Ramos (cell line): ENCODE measurements at regions not wholly inside any gene's neighbourhood (a gene's known extent, or its start where the extent isn't known, plus 50 kb on each side); places are given as distances from the start of the nearest gene placed in this dataset.

ENCODE experiments used
- in situ Hi-C: fragments of 300-500 bp; cut with MboI; formaldehyde crosslinking; loops from one replicate; pipeline ENCODE4 v1.14.3; 2022; ENCODE audit warnings: low sequenced_read_pairs; ENCODE audit not compliant: unreplicated experiment

GRCh38 chr5:119876522-119876921, 247.2 kb downstream of the FAM170A start:
- in situ Hi-C loops = no loop called here

GRCh38 chr5:119878712-119879111, 249.4 kb downstream of the FAM170A start:
- in situ Hi-C loops = no loop called here

GRCh38 chr5:119879446-119879845, 250.1 kb downstream of the FAM170A start:
- in situ Hi-C loops = no loop called here

GRCh38 chr5:119895066-119895465, 265.7 kb downstream of the FAM170A start:
- in situ Hi-C loops = no loop called here

- in situ Hi-C loops = no loop called here
Observed at GRCh38 chr5:119896826-119897536, 267.6 kb downstream of the FAM170A start.

GRCh38 chr5:119897537-119898370, 268.4 kb downstream of the FAM170A start:
- in situ Hi-C loops = no loop called here

- in situ Hi-C loops = no loop called here
Observed at GRCh38 chr5:119899981-119900380, 270.6 kb downstream of the FAM170A start.

GRCh38 chr5:119902593-119902992, 273.2 kb downstream of the FAM170A start:
- in situ Hi-C loops = no loop called here

- in situ Hi-C loops = no loop called here
Observed at GRCh38 chr5:119913425-119913824, 284.1 kb downstream of the FAM170A start.

- in situ Hi-C loops = no loop called here
Observed at GRCh38 chr5:119919279-119919678, 289.9 kb downstream of the FAM170A start.

GRCh38 chr5:119926301-119926700, 296.9 kb downstream of the FAM170A start:
- in situ Hi-C loops = no loop called here

- in situ Hi-C loops = no loop called here
Observed at GRCh38 chr5:119928974-119929373, 299.6 kb downstream of the FAM170A start.

- in situ Hi-C loops = no loop called here
Observed at GRCh38 chr5:119930490-119930889, 301.1 kb downstream of the FAM170A start.

GRCh38 chr5:119943148-119943547, 313.8 kb downstream of the FAM170A start:
- in situ Hi-C loops = no loop called here

- in situ Hi-C loops = no loop called here
Observed at GRCh38 chr5:119945691-119946090, 316.3 kb downstream of the FAM170A start.

- in situ Hi-C loops = no loop called here
Observed at GRCh38 chr5:119948162-119948561, 318.8 kb downstream of the FAM170A start.

- in situ Hi-C loops = no loop called here
Observed at GRCh38 chr5:119949426-119949999, 320.2 kb downstream of the FAM170A start.

- in situ Hi-C loops = no loop called here
Observed at GRCh38 chr5:119951330-119951934, 322.1 kb downstream of the FAM170A start.

- in situ Hi-C loops = no loop called here
Observed at GRCh38 chr5:119953474-119953873, 324.1 kb downstream of the FAM170A start.

GRCh38 chr5:119954106-119954505, 324.7 kb downstream of the FAM170A start:
- in situ Hi-C loops = no loop called here

- in situ Hi-C loops = no loop called here
Observed at GRCh38 chr5:119961993-119962392, 332.6 kb downstream of the FAM170A start.
